Peyer's patch (tissue), 4 donors: ENCODE measurements at regions not wholly inside any gene's neighbourhood (a gene's known extent, or its start where the extent isn't known, plus 50 kb on each side); places are given as distances from the start of the nearest gene placed in this dataset.

Experiments
- POLR2A ChIP-seq, 2 donors: fragments of 450-650 bp; IDR thresholded peaks; one replicate each; pipeline ENCODE4 v1.5.1; 2017; ENCODE audit warnings: antibody characterized with exemption in 2 of 2, mild to moderate bottlenecking in 2 of 2, moderate library complexity in 2 of 2
- TF ChIP-seq, protein P1 (sequence below), 6 experiments: fragments of 450-650 bp in 4 of 6; fragments of 200-600 bp in 2 of 6; sonication (generic) in 1 of 6; IDR thresholded peaks; one replicate each; pipeline ENCODE4 v1.5.1; 2017 to 2019; ENCODE audit warnings: antibody characterized with exemption in 6 of 6, mild to moderate bottlenecking in 3 of 6, moderate library complexity in 1 of 6

DNA sequence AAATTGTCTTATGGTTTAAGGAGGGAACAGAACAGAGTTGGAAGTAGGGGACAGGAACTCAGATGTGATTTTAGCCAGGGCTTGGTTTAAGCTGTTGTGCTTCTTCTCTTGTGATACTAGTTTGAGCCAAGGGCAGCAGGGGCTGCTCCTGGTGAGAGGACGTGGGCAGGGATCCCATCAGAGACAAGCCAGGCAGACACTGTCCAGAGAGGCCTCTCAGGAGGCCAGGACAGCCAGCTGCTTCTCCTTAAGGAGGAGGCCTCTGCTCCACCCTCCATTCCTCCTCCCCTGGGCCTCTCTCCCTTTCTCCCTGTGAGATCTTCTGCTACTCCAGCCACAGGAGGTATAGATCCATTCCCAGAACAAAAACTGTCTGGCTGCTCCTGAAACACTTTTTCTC is 108.4 kb upstream of the MLN start:
- TF ChIP-seq, protein P1, sequence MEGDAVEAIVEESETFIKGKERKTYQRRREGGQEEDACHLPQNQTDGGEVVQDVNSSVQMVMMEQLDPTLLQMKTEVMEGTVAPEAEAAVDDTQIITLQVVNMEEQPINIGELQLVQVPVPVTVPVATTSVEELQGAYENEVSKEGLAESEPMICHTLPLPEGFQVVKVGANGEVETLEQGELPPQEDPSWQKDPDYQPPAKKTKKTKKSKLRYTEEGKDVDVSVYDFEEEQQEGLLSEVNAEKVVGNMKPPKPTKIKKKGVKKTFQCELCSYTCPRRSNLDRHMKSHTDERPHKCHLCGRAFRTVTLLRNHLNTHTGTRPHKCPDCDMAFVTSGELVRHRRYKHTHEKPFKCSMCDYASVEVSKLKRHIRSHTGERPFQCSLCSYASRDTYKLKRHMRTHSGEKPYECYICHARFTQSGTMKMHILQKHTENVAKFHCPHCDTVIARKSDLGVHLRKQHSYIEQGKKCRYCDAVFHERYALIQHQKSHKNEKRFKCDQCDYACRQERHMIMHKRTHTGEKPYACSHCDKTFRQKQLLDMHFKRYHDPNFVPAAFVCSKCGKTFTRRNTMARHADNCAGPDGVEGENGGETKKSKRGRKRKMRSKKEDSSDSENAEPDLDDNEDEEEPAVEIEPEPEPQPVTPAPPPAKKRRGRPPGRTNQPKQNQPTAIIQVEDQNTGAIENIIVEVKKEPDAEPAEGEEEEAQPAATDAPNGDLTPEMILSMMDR (IDR thresholded peaks at IDR 0.05) = no peak
- no peak for TF ChIP-seq POLR2A (IDR thresholded peaks at IDR 0.05)
